PC-3 (cell line): ENCODE measurements at regions not wholly inside any gene's neighbourhood (a gene's known extent, or its start where the extent isn't known, plus 50 kb on each side); places are given as distances from the start of the nearest gene placed in this dataset.

Experiments
- CTCF ChIP-seq: fragments of 300-600 bp; sonication (generic); conservative IDR thresholded peaks from 2 replicates; pipeline ENCODE4 v1.5.1; 2017; ENCODE audit warnings: antibody characterized with exemption, low read depth, mild to moderate bottlenecking, low read length
- EZH2 ChIP-seq: fragments of 300-600 bp; sonication (generic); IDR thresholded peaks from one replicate; pipeline ENCODE4 v1.6.1; 2017; ENCODE audit warnings: antibody characterized with exemption, mild to moderate bottlenecking, low read length; ENCODE audit not compliant: unreplicated experiment

- TF ChIP-seq CTCF (no peak), EZH2 (no peak)
Measured at GRCh38 chr2:67283641-67284040, 113.5 kb upstream of the ETAA1 start.
